DND-41 (cell line): ENCODE measurements at regions not wholly inside any gene's neighbourhood (a gene's known extent, or its start where the extent isn't known, plus 50 kb on each side); places are given as distances from the start of the nearest gene placed in this dataset.

Source experiments
- EZH2 ChIP-seq: IDR thresholded peaks from 3 replicates; pipeline ENCODE4 v1.6.1; 2012; ENCODE audit warnings: borderline replicate concordance, low read depth, mild to moderate bottlenecking, moderate library complexity, low read length, inconsistent platforms; ENCODE audit not compliant: severe bottlenecking
- TF ChIP-seq, protein P1 (sequence below): IDR thresholded peaks from 2 replicates; pipeline ENCODE4 v1.5.1; 2012; ENCODE audit warnings: borderline replicate concordance, low read length, moderate library complexity, mild to moderate bottlenecking; ENCODE audit not compliant: poor library complexity, severe bottlenecking; ENCODE audit errors: extremely low read depth

DNA sequence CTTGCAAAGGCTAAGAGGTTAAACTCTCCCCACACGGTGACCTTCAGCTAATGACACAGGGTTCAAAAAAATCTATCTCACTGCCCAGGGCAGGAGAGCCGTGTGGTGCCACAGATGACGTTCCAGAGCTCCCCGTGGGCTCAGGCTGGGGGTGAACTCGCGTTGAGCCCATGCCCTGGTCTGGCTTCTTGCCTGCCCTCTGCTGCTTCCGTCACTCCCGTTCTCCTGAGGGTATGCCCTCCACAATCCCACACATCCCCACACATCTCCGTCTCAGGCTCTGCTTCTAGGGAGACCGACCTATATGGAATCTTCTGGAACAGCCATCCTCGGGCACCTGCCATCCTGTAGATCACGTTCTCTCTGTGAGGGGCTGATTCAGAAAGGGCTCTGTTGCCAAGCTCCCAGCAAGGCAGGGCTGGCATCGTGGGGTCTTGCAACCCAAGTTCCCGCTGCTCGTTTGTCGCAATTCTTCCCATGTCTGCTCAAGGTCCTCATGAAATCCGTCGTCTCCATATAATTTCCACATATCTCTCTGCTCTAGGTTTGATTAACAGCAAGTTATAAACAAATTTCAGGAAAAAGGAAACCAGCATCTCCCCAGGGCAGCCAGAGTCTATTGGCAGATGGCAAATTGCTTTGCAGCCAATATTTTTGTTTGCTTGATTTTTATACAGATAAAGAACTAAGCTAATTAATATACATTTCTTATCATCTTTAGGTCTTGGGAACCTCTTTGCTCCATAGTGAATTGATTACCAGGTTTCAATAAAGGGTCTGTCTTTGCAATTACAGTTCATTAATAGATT is 278.2 kb downstream of the PTPRU start:
- TF ChIP-seq, protein P1, sequence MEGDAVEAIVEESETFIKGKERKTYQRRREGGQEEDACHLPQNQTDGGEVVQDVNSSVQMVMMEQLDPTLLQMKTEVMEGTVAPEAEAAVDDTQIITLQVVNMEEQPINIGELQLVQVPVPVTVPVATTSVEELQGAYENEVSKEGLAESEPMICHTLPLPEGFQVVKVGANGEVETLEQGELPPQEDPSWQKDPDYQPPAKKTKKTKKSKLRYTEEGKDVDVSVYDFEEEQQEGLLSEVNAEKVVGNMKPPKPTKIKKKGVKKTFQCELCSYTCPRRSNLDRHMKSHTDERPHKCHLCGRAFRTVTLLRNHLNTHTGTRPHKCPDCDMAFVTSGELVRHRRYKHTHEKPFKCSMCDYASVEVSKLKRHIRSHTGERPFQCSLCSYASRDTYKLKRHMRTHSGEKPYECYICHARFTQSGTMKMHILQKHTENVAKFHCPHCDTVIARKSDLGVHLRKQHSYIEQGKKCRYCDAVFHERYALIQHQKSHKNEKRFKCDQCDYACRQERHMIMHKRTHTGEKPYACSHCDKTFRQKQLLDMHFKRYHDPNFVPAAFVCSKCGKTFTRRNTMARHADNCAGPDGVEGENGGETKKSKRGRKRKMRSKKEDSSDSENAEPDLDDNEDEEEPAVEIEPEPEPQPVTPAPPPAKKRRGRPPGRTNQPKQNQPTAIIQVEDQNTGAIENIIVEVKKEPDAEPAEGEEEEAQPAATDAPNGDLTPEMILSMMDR = no peak
- no peak for TF ChIP-seq EZH2
